ENCODE measurements at regions not wholly inside any gene's neighbourhood (a gene's known extent, or its start where the extent isn't known, plus 50 kb on each side); places are given as distances from the start of the nearest gene placed in this dataset.

GRCh38 chr12:24487606-24488005, 461.3 kb downstream of the BCAT1 start:
- Histone ChIP-seq H3K36me3 (ENCODE audit: insufficient read depth, low read length) (no peaks in the 10 kb centered on the region), H2AFZ (ENCODE audit: low read depth, low read length) (no peak overlapping the region), H3K4me2 (ENCODE audit: low read length) (peak overlapping the region; percentile 37), H3K27ac (ENCODE audit: low read depth, low read length) (no peak overlapping the region), H3K9me3 (ENCODE audit: insufficient read depth, low read depth, low read length) (no peaks in the 10 kb centered on the region), H3K27me3 (ENCODE audit: insufficient read depth, low read length) (no peaks in the 10 kb centered on the region), H3K4me1 (ENCODE audit: insufficient read depth, low read length) (peaks cover 6% of the 10 kb centered on the region), H3K79me2 (ENCODE audit: insufficient read depth, low read length) (no peaks in the 10 kb centered on the region), H4K20me1 (ENCODE audit: insufficient read depth, low read length) (no peaks in the 10 kb centered on the region), H3K4me3 (ENCODE audit: insufficient read depth, low read depth, low read length) (no peak overlapping the region), H3K9ac (ENCODE audit: low read length) (no peak overlapping the region)
- Mint-ChIP-seq H3K36me3 (ENCODE audit: low read depth, unreplicated experiment) (no peaks in the 10 kb centered on the region), H3K4me3 (ENCODE audit: unreplicated experiment) (no peak overlapping the region), H3K27me3 (ENCODE audit: low read depth, unreplicated experiment) (no peaks in the 10 kb centered on the region), H3K27ac (ENCODE audit: unreplicated experiment) (peak overlapping the region; percentile 27), H3K4me1 (ENCODE audit: low read depth, unreplicated experiment) (peaks cover 11% of the 10 kb centered on the region), H3K9me3 (ENCODE audit: unreplicated experiment) (no peaks in the 10 kb centered on the region)
- DNase-seq (ENCODE audit: low read depth) (peak; percentile 25), FAIRE-seq (no peak)
- no peak for TF ChIP-seq CTCF (IDR thresholded peaks at IDR 0.05; ENCODE audit: insufficient read depth, low read depth, low read length)
- no peak for TF ChIP-seq EZH2 (IDR thresholded peaks at IDR 0.05; ENCODE audit: insufficient read depth, low read length)

GRCh38 chr12:24483732-24484131, 465.2 kb downstream of the BCAT1 start:
- no peak overlapping the region for H3K27ac ChIP-seq (ENCODE audit: low read depth, low read length)
- Mint-ChIP-seq H3K27ac (ENCODE audit: unreplicated experiment) (no peak overlapping the region), H3K9me3 (ENCODE audit: unreplicated experiment) (no peaks in the 10 kb centered on the region), H3K4me1 (ENCODE audit: low read depth, unreplicated experiment) (peaks cover 23% of the 10 kb centered on the region), H3K4me3 (ENCODE audit: unreplicated experiment) (no peak overlapping the region), H3K36me3 (ENCODE audit: low read depth, unreplicated experiment) (no peaks in the 10 kb centered on the region), H3K27me3 (ENCODE audit: low read depth, unreplicated experiment) (no peaks in the 10 kb centered on the region)
- H2AFZ ChIP-seq (ENCODE audit: low read depth, low read length), result no peak overlapping the region
- DNase-seq (ENCODE audit: low read depth) (no peak), FAIRE-seq (no peak)
- no peak overlapping the region for H3K9ac ChIP-seq (ENCODE audit: low read length)
- H3K27me3 ChIP-seq (ENCODE audit: insufficient read depth, low read length), result no peaks in the 10 kb centered on the region
- H3K4me2 ChIP-seq (ENCODE audit: low read length), result no peak overlapping the region
- peaks cover 6% of the 10 kb centered on the region for H3K4me1 ChIP-seq (ENCODE audit: insufficient read depth, low read length)
- H3K9me3 ChIP-seq (ENCODE audit: insufficient read depth, low read depth, low read length), result no peaks in the 10 kb centered on the region
- no peak for TF ChIP-seq EZH2 (IDR thresholded peaks at IDR 0.05; ENCODE audit: insufficient read depth, low read length)
- no peak for TF ChIP-seq CTCF (IDR thresholded peaks at IDR 0.05; ENCODE audit: insufficient read depth, low read depth, low read length)
- H4K20me1 ChIP-seq (ENCODE audit: insufficient read depth, low read length), result no peaks in the 10 kb centered on the region
- no peak overlapping the region for H3K4me3 ChIP-seq (ENCODE audit: insufficient read depth, low read depth, low read length)
- H3K36me3 ChIP-seq (ENCODE audit: insufficient read depth, low read length), result no peaks in the 10 kb centered on the region
- no peaks in the 10 kb centered on the region for H3K79me2 ChIP-seq (ENCODE audit: insufficient read depth, low read length)

GRCh38 chr12:24482882-24483604, 465.9 kb downstream of the BCAT1 start:
- H3K27ac Mint-ChIP-seq (ENCODE audit: unreplicated experiment), result no peak overlapping the region
- no peaks in the 10 kb centered on the region for H3K27me3 ChIP-seq (ENCODE audit: insufficient read depth, low read length)
- H3K27ac ChIP-seq (ENCODE audit: low read depth, low read length), result no peak overlapping the region
- H3K36me3 ChIP-seq (ENCODE audit: insufficient read depth, low read length), result no peaks in the 10 kb centered on the region
- no peak for DNase-seq (ENCODE audit: low read depth)
- H4K20me1 ChIP-seq (ENCODE audit: insufficient read depth, low read length), result no peaks in the 10 kb centered on the region
- no peaks in the 10 kb centered on the region for H3K27me3 Mint-ChIP-seq (ENCODE audit: low read depth, unreplicated experiment)
- TF ChIP-seq CTCF (IDR thresholded peaks at IDR 0.05; ENCODE audit: insufficient read depth, low read depth, low read length), result no peak
- TF ChIP-seq EZH2 (IDR thresholded peaks at IDR 0.05; ENCODE audit: insufficient read depth, low read length), result no peak
- H3K4me2 ChIP-seq (ENCODE audit: low read length), result no peak overlapping the region
- no peak overlapping the region for H2AFZ ChIP-seq (ENCODE audit: low read depth, low read length)
- H3K9ac ChIP-seq (ENCODE audit: low read length), result no peak overlapping the region
- no peaks in the 10 kb centered on the region for H3K79me2 ChIP-seq (ENCODE audit: insufficient read depth, low read length)
- no peaks in the 10 kb centered on the region for H3K36me3 Mint-ChIP-seq (ENCODE audit: low read depth, unreplicated experiment)
- H3K9me3 ChIP-seq (ENCODE audit: insufficient read depth, low read depth, low read length), result no peaks in the 10 kb centered on the region
- H3K4me1 Mint-ChIP-seq (ENCODE audit: low read depth, unreplicated experiment), result peaks cover 23% of the 10 kb centered on the region
- H3K4me1 ChIP-seq (ENCODE audit: insufficient read depth, low read length), result peaks cover 6% of the 10 kb centered on the region
- H3K4me3 Mint-ChIP-seq (ENCODE audit: unreplicated experiment), result no peak overlapping the region
- H3K9me3 Mint-ChIP-seq (ENCODE audit: unreplicated experiment), result no peaks in the 10 kb centered on the region
- no peak for FAIRE-seq
- no peak overlapping the region for H3K4me3 ChIP-seq (ENCODE audit: insufficient read depth, low read depth, low read length)
